LNCAP (cell line): ENCODE measurements at regions not wholly inside any gene's neighbourhood (a gene's known extent, or its start where the extent isn't known, plus 50 kb on each side); places are given as distances from the start of the nearest gene placed in this dataset.

ENCODE experiments used
- TF ChIP-seq, protein P1 (sequence below): fragments of 450-650 bp; IDR thresholded peaks from 2 replicates; pipeline ENCODE4 v1.5.1; 2017; ENCODE audit warnings: mild to moderate bottlenecking

DNA sequence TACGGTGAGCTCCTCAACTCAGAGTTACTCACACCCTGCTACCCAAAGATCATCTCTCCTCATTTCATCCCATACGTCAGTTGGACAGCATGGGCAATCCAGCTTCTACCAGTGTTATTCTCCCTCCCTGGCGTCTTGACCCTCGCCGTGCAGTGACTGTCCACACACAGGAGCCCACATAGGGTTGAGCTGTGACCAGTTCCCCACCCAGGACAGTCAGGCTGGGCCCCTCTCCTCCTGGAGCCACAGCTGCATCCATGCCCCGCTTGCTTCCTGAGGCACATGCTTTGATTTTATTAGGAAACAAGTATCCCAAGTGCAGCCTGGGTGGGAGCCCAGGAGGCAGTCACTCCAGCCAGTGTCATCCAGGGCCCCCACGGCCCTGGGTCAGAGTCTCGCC, 140.3 kb upstream of the SFSWAP start:
- TF ChIP-seq, protein P1, sequence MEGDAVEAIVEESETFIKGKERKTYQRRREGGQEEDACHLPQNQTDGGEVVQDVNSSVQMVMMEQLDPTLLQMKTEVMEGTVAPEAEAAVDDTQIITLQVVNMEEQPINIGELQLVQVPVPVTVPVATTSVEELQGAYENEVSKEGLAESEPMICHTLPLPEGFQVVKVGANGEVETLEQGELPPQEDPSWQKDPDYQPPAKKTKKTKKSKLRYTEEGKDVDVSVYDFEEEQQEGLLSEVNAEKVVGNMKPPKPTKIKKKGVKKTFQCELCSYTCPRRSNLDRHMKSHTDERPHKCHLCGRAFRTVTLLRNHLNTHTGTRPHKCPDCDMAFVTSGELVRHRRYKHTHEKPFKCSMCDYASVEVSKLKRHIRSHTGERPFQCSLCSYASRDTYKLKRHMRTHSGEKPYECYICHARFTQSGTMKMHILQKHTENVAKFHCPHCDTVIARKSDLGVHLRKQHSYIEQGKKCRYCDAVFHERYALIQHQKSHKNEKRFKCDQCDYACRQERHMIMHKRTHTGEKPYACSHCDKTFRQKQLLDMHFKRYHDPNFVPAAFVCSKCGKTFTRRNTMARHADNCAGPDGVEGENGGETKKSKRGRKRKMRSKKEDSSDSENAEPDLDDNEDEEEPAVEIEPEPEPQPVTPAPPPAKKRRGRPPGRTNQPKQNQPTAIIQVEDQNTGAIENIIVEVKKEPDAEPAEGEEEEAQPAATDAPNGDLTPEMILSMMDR: no peak

DNA sequence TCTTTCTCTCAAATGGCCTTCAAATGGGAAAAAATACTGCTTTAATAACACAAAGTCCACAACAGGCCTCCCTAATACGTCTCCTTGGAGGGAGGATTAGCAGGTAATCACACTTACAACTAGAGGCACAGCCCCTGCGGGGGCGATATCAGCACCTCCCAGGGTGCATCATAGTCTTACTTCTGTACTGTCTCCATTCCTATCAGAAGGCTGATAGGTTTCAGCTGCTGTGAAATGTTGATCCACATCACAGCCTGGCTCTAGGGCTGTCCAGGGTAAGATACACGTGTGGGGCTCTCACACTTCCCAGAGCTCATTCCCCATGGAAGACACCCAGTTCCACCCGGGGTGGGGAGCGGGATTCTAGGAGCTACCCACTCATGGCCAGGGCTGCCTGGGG, 139.1 kb upstream of the SFSWAP start:
- TF ChIP-seq, protein P1: no peak

DNA sequence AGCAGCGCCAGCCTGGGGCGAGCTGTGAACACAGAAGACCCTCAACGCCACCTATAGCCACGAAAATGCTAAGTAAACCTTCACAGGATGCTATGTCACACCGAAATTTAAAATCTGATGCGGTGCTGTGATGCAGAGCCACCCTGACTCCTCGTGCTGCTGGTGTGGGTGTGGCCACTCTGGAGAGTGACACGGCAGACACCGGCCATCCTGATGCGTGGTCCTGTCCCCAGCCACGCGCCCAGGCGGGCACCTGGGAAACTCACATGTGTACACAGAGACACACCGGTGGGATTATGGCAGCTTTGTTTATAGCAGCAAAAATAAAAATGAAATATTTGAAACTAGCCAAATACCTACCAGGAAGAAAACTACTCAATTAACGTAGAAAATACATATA, 138.3 kb upstream of the SFSWAP start:
- TF ChIP-seq, protein P1: no peak

DNA sequence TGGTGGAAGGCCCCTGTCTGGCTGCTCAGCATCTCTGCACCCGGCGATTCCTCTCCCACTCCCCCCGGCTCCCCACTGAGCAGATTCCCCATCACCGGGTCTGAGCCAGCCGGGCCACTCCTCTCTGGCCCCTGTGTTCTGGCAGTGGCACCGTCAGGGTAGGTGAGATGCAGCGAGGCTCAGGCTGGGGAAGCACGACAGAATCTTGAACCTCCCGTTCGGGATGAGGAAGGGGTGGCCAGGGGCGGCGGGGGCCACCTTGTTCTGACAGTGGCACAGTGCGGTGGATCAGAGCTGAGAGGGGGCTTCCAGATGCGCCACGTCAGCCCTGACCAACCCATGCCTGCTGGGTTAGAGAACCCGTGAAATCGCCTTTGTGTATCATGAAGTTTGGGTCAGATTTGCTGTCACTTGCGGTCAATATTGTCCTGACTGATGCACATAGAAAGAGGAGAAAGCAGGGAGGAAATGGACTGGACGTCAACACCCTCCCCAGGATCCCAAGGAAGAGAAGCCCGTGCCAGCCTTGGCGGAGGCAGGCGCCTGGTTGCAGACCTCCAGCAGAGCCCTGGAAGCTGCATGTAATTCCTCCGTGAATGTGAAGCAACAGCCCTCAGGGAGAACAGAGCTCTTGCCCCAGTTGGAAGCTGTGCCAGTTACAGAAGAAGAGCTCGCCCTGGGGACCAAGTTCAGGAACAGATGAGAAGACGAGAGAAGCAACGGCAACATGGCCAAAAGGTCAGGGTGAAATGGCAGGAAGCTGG, 137.1 kb upstream of the SFSWAP start:
- TF ChIP-seq, protein P1: no peak

DNA sequence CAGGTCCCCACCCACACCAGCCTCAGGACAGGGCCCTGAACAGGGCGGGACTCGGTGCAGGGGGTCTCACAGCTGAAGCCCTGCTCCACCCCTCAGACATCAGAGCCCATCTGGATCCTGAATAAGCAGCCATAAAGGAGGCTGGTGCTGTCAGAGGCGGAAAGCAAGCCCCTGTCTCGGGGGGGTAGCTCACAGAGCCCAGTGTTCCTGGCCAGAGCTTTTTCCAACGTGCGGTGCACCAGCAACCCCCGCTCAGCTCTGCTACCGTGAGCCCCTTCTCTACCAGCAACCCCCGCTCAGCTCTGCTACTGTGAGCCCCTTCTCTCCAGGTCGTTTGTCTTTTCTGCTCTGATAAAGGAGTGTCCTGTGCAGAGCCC, 136.5 kb upstream of the SFSWAP start:
- TF ChIP-seq, protein P1: no peak

DNA sequence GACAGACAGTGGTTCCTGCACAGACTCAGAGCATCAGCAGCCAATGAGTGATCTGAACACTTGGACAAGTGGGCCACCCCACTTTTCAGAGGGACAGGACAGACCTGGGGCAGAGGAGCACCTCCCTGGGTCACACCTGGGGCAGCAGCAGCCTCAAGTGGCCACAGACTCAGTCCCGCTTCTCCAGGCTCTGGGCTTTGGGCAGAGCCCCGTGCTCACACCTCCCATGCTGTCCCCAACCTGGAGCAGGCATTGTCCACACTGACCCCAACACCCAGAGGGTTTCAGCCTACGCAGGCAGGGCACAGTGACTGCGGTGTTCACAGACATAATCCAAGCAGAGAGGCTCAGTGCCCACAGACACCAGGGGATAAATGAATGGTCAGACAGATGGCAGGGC, 135.5 kb upstream of the SFSWAP start:
- TF ChIP-seq, protein P1: no peak

DNA sequence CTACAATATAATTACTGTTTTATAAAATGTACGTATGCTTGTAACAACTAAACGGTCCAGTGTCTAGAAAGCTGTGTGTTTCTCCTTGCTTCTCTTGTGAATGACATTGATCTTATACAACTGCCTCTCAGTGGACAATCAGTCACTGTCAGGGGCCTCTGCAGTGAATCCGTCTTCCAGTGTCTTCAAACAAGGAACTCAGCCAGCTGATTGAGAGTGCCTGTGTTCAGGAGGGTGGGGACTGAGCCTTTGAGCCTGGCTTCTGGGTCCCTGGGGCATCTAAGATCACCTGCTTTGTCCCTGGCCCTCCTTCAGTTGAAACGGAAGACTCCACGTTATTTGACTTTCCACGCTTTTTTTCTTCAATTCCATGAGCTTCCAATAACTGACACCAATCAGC, 133.1 kb upstream of the SFSWAP start:
- TF ChIP-seq, protein P1: no peak
